Ascending aorta (tissue), 2 donors: ENCODE measurements at regions not wholly inside any gene's neighbourhood (a gene's known extent, or its start where the extent isn't known, plus 50 kb on each side); places are given as distances from the start of the nearest gene placed in this dataset.

Experiments
- DNase-seq, 2 donors: peaks; one replicate each; pipeline ENCODE4 v3.0.0-alpha.2; 2019; ENCODE audit warnings: low spot score in 2 of 2
- H3K27ac ChIP-seq, 2 donors: fragments of 200-600 bp; sonication (generic); one replicate each; pipeline ENCODE4 v1.5.1; 2016 to 2017; ENCODE audit warnings: mild to moderate bottlenecking in 1 of 2
- H3K27me3 ChIP-seq: fragments of 200-600 bp; sonication (generic); one replicate; pipeline ENCODE4 v1.5.1; 2017
- H3K36me3 ChIP-seq, 2 donors: fragments of 200-600 bp; sonication (generic); one replicate each; pipeline ENCODE4 v1.5.1; 2016
- H3K4me1 ChIP-seq, 2 donors: fragments of 200-600 bp; sonication (generic); one replicate each; pipeline ENCODE4 v1.5.1; 2016 to 2017; ENCODE audit warnings: mild to moderate bottlenecking in 1 of 2
- H3K4me3 ChIP-seq, 2 donors: fragments of 200-600 bp; sonication (generic); one replicate each; pipeline ENCODE4 v1.5.1; 2016 to 2017; ENCODE audit warnings: mild to moderate bottlenecking in 1 of 2
- H3K9me3 ChIP-seq, 2 donors: fragments of 200-600 bp; sonication (generic); one replicate each; pipeline ENCODE4 v1.5.1; 2016
- CTCF ChIP-seq, 3 experiments: fragments of 200-600 bp in 2 of 3; fragments of 450-650 bp in 1 of 3; sonication (generic) in 2 of 3; IDR thresholded peaks; one replicate each; pipeline ENCODE4 v1.5.1; 2016 to 2019; ENCODE audit warnings: antibody characterized with exemption in 3 of 3, mild to moderate bottlenecking in 1 of 3, moderate library complexity in 1 of 3
- intact Hi-C: fragments of 100-400 bp; cut with DNase I; formaldehyde crosslinking; loops from one replicate; pipeline ENCODE4 v1.15.1; 2023

DNA sequence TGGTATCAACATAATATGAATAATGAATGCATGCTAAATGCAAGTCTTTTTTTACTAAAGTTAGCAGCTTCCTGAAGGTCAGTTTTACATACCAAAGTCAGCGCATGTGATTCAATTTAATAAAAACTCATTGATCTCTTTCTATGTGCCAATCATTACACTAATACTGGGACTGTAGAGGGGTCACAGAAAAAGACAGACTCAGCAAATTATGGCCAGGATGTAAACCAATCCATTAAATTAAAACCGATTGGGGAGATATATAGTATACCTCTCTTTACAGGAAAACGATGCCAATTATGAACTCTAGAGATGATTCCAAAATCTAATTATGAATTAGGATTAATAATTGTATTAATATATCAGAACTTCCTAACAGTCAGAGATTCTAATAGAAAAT, 624.4 kb upstream of the PCDH20 start:
- Histone ChIP-seq H3K27me3 (no peaks in the 10 kb centered on the region), H3K27ac (no peak overlapping the region), H3K36me3 (no peaks in the 10 kb centered on the region), H3K9me3 (no peaks in the 10 kb centered on the region), H3K4me3 (no peak overlapping the region), H3K4me1 (no peaks in the 10 kb centered on the region)
- intact Hi-C loops: no loop called here
- DNase-seq: no peak
- TF ChIP-seq CTCF (IDR thresholded peaks at IDR 0.05): no peak

DNA sequence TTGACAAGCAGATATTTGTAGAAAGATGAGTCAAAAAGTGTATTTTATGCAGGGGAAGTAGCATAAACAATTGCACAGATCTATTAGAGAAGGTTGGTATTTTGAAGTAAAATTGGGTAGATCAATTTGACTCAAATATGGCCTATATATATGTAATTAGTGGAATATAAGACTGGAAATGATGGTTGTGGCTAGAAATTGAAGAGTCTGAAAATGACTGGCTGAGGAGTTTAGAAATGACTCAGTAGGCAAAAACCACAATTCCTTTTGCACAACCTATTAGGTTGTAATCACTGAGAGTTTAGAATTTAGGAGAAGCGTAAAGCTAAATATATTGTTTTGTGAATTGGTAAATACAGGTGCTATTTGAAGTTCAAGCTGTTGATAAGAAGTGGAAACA, 622.6 kb upstream of the PCDH20 start:
- intact Hi-C loops: no loop called here
- no peak for DNase-seq
- Histone ChIP-seq H3K36me3 (no peaks in the 10 kb centered on the region), H3K4me1 (no peaks in the 10 kb centered on the region), H3K4me3 (no peak overlapping the region), H3K9me3 (no peaks in the 10 kb centered on the region), H3K27ac (no peak overlapping the region), H3K27me3 (no peaks in the 10 kb centered on the region)
- TF ChIP-seq CTCF (IDR thresholded peaks at IDR 0.05): no peak

DNA sequence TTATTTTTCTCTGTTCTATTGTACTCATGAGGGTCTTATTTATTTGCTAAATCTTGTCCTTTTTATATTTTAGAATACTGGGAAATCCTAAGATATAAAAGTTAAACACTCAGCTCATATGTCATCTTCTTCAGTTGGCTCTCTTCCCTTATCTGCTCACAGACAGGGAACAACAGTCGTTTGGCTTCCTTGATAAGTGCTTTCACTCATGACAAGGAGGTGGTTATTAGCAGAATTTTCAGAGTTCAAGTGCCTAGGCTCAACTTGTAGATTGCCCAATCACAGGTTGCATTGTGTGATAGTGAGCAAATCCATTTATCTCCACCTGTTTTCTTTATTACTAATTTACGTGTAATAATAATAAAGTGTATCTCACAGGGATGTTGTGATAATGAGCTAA, 620.3 kb upstream of the PCDH20 start:
- intact Hi-C loops: no loop called here
- H3K4me3 ChIP-seq: no peak overlapping the region
- H3K9me3 ChIP-seq: no peaks in the 10 kb centered on the region
- no peaks in the 10 kb centered on the region for H3K36me3 ChIP-seq
- no peaks in the 10 kb centered on the region for H3K27me3 ChIP-seq
- H3K4me1 ChIP-seq: no peaks in the 10 kb centered on the region
- no peak for DNase-seq
- H3K27ac ChIP-seq: no peak overlapping the region
- no peak for TF ChIP-seq CTCF (IDR thresholded peaks at IDR 0.05)

- no peaks in the 10 kb centered on the region for H3K27me3 ChIP-seq
- TF ChIP-seq CTCF (IDR thresholded peaks at IDR 0.05): no peak
- no peaks in the 10 kb centered on the region for H3K4me1 ChIP-seq
Measured at GRCh38 chr13:62033934-62034333, 618.3 kb upstream of the PCDH20 start.

DNA sequence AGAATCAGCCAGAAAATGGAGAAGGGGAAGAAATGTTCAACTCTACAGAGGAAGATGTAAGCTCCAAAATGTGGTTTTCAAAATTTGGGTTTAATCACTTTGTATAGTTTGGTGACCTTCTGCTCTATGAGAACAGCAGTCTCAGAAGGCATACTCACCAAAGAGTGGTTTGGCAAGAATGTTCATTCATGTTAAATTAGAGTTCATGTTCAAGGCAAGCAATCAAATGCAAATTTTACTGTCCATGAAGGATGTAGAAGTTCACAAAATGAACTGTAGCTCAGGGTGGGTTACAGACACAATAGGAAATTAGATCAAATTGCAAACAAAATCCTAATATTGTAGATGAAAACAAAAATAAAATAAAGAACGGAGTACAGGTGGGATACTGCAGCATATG, 606.7 kb upstream of the PCDH20 start:
- Histone ChIP-seq H3K4me1 (no peaks in the 10 kb centered on the region), H3K9me3 (no peaks in the 10 kb centered on the region), H3K36me3 (no peaks in the 10 kb centered on the region), H3K27ac (no peak overlapping the region), H3K4me3 (no peak overlapping the region), H3K27me3 (no peaks in the 10 kb centered on the region)
- no peak for TF ChIP-seq CTCF (IDR thresholded peaks at IDR 0.05)
- DNase-seq: no peak
- intact Hi-C loops: no loop called here

More at GRCh38 chr13:62033934-62034333, 618.3 kb upstream of the PCDH20 start:
- no peak for DNase-seq
- H3K9me3 ChIP-seq: no peaks in the 10 kb centered on the region
- H3K4me3 ChIP-seq: no peak overlapping the region
- H3K36me3 ChIP-seq: no peaks in the 10 kb centered on the region
- intact Hi-C loops: no loop called here
- no peak overlapping the region for H3K27ac ChIP-seq

- no peak for DNase-seq
- Histone ChIP-seq H3K27ac (no peak overlapping the region), H3K27me3 (no peaks in the 10 kb centered on the region), H3K9me3 (no peaks in the 10 kb centered on the region), H3K36me3 (no peaks in the 10 kb centered on the region), H3K4me3 (no peak overlapping the region), H3K4me1 (no peaks in the 10 kb centered on the region)
- no peak for TF ChIP-seq CTCF (IDR thresholded peaks at IDR 0.05)
- intact Hi-C loops: no loop called here
Measured at GRCh38 chr13:62019858-62020257, 604.2 kb upstream of the PCDH20 start.
